ENCODE measurements at regions not wholly inside any gene's neighbourhood (a gene's known extent, or its start where the extent isn't known, plus 50 kb on each side); places are given as distances from the start of the nearest gene placed in this dataset.
"Not testable (repeated sequence)": the region's sequence is repeated elsewhere in the genome, so short reads cannot be mapped to it uniquely, and the experiment has no call there.

DNA sequence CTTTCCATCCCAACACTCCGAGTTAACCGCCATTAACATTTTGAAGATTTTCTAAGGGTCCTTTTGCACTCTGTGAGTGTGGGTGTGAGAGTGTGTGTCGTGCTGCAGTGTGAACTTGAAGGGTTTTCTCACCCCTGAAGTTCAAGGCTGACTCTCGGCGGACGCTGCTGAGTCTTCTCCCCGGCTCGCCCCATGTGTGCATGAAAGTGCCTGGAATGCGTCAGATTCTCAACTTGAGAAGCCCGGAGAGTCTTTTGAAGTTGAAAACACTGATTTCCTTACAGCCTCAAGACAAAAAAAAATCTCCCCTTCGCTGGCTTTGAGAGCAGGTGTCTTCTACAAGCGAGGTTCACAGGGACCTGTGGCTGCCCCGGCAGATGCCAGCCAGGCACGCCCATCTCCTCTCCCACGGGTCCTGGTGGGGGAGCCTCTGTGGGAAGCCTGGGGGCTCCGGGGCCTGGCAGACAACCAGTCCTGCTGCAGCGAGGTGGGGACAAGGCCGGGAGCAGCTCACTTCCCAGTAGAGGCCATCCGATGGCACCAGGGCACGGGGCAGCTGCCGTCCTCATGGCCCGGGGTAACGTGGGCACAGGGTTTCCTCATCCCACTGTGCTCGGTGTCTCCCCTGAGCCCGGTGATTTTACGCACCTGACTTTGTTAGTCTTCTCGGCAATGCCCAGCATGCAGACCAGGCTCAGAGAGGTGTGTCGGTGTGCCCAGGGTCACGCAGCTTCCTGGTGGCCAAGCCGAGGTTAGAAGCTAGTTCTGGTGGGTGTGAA, 128.4 kb downstream of the IGLL1 start:
- not testable (repeated sequence) for H3K36me3 ChIP-seq (ENCODE audit: insufficient read depth, low read length); H3K4me3 ChIP-seq (ENCODE audit: low read length); H3K4me1 ChIP-seq (ENCODE audit: insufficient read depth, low read length); H3K27me3 ChIP-seq (ENCODE audit: insufficient read depth, low read length); H2AFZ ChIP-seq (ENCODE audit: low read depth, low read length); H3K9me3 ChIP-seq (ENCODE audit: low read length)

DNA sequence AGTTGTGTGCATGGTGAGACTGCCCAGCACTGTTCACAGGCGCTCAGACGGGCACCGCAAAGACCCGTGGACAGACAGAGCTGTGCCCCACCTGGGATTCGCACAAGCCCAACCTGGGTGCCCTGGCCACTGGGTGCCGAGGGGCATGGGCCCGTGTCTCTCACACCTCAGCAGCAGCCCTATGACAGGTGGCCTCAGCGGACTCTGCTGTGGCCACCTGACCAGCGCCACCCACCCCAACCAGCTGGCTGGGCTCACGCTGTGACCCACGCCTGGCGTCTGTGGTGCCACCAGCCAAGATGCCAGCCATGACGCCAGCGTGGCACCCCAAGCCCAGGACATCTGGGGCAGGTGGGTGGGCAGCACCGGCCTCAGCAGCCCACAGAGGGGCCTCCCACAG, 129.3 kb downstream of the IGLL1 start:
- not testable (repeated sequence) for H2AFZ ChIP-seq (ENCODE audit: low read depth, low read length); H3K27me3 ChIP-seq (ENCODE audit: insufficient read depth, low read length); H3K4me3 ChIP-seq (ENCODE audit: low read length); H3K9me3 ChIP-seq (ENCODE audit: low read length); H3K4me1 ChIP-seq (ENCODE audit: insufficient read depth, low read length); H3K36me3 ChIP-seq (ENCODE audit: insufficient read depth, low read length)

DNA sequence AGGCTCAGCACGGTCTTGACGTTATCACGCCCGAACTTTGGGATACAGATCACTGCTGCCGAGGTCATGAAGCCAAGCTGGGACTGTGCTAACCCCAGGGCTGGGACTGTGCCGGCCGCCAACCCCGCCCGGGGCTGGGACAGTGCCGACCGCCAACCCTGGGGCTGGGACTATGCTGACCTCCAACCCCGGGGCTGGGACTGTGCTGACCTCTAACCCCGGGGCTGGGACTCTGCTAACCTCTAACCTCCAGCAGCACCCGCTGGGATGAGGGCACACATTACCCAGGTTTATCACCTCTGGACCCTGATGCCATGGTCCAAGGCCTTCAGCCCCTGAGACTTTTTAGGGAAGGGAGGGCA, 129.7 kb downstream of the IGLL1 start:
- H3K27me3 ChIP-seq (ENCODE audit: insufficient read depth, low read length): no peaks in the 10 kb centered on the region
- peaks cover 4% of the 10 kb centered on the region for H3K9me3 ChIP-seq (ENCODE audit: low read length)
- H2AFZ ChIP-seq (ENCODE audit: low read depth, low read length): no peak overlapping the region
- no peak overlapping the region for H3K4me3 ChIP-seq (ENCODE audit: low read length)
- H3K4me1 ChIP-seq (ENCODE audit: insufficient read depth, low read length): no peaks in the 10 kb centered on the region
- H3K36me3 ChIP-seq (ENCODE audit: insufficient read depth, low read length): no peaks in the 10 kb centered on the region

DNA sequence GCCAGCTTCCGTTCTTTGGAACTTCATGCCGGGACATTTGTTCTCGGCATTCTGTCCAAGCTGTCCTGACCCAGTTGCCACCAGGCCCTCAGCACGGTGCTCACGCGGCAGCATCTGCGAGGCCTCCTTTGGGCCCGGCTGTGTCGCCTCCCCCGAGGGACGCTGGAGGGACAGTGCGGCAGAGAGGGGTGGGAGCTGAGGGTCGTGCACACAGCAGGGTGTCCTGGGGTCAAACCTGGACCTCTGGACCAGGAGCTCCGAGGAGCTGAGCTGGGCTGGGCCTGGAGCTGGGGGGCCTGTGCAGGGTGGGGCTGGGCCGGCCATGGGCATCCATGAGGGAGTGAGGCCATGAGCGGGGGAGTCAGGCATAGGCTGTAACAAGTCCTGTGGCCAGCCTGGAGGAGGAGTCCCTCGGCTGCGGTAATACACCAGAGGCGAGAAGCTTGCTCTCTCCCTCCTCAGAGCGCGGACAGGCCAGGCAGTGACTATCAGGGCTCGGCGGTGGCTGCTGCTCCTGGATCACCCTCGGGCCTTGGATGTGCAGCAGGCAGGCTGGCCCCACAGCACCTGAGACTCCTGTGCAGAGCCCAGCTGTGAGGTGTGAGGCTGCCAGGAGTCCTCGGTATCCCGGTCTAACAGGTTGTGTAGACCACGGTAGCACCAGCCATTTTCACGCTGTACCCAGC, 130.2 kb downstream of the IGLL1 start:
- H2AFZ ChIP-seq (ENCODE audit: low read depth, low read length); H3K27me3 ChIP-seq (ENCODE audit: insufficient read depth, low read length); H3K4me3 ChIP-seq (ENCODE audit: low read length); H3K36me3 ChIP-seq (ENCODE audit: insufficient read depth, low read length); H3K9me3 ChIP-seq (ENCODE audit: low read length); H3K4me1 ChIP-seq (ENCODE audit: insufficient read depth, low read length): not testable (repeated sequence)

DNA sequence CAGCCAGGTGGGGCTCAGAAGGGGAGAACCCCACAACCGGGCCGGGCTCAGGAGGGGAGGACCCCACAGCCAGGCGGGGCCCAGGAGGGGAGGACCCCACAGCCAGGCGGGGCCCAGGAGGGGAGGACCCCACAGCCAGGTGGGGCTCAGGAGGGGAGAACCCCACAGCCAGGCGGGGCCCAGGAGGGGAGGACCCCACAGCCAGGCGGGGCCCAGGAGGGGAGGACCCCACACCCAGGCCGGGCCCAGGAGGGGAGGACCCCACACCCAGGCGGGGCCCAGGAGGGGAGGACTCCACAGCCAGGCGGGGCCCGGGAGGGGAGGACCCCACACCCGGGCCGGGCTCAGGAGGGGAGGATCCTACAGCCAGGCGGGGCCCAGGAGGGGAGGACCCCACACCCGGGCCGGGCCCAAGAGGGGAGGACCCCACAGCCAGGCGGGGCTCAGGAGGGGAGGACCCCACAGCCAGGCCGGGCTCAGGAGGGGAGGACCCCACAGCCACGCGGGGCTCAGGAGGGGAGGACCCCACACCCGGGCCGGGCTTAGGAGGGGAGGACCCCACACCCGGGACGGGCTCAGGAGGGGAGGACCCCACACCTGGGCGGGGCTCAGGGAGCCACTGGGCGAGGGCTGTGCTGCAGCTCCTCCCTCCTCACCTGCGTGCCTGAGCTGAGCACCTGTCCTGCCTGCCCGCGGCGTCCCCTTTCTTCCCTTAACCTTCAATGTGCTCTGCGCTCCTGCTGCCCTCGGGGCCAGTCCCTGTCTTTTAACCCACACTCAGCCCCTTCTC, 131.4 kb downstream of the IGLL1 start:
- not testable (repeated sequence) for H3K4me3 ChIP-seq (ENCODE audit: low read length); H2AFZ ChIP-seq (ENCODE audit: low read depth, low read length); H3K36me3 ChIP-seq (ENCODE audit: insufficient read depth, low read length); H3K9me3 ChIP-seq (ENCODE audit: low read length); H3K4me1 ChIP-seq (ENCODE audit: insufficient read depth, low read length); H3K27me3 ChIP-seq (ENCODE audit: insufficient read depth, low read length)

DNA sequence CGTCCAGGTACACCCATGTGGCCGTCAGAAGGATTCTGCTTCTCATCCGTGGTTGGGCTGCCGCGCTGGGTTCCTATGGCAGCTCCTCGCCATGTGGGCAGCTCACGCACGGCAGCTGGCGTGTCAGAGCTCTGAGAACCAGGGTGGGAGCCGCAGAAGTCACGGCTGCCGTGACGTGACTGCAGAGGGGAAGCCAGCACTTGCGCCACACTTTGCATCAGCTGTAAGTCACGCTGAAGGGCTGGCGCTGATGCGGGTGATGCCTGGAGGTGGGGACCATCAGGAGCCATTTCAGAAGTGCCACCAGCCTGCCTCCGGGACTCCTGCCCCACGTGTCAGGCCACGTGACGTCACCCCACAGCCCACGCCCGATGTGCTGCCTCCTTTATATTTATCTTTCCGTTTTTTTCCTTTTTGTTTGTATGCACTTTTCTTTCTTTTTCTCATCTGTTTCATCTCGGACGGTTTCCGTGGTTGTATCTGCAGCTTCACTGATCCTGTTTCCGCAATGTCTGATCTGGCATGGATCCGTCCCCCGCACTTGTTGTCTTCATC, 133.2 kb downstream of the IGLL1 start:
- H2AFZ ChIP-seq (ENCODE audit: low read depth, low read length): no peak overlapping the region
- H3K36me3 ChIP-seq (ENCODE audit: insufficient read depth, low read length): no peaks in the 10 kb centered on the region
- no peaks in the 10 kb centered on the region for H3K4me1 ChIP-seq (ENCODE audit: insufficient read depth, low read length)
- H3K9me3 ChIP-seq (ENCODE audit: low read length): peaks cover 4% of the 10 kb centered on the region
- no peaks in the 10 kb centered on the region for H3K27me3 ChIP-seq (ENCODE audit: insufficient read depth, low read length)
- no peak overlapping the region for H3K4me3 ChIP-seq (ENCODE audit: low read length)

DNA sequence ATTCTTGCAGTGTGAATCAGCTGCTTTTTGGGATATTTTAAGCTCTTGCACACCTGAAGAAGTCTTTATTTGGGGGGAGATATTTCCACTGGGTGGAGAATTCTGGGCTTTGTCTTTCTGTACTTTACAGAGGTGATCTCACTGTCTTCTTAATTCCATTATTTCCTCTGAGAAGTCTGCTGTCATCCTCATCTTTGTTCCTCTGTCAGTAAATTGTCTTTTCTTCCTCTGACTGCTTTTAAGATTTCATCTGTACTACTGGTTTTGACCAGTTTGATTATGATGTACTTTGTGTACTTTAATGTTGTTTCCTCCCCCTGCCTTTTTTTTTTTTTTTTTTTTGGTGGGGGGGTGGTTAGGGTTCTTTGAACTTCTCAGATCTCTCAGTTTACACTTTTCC, 133.9 kb downstream of the IGLL1 start:
- not testable (repeated sequence) for H3K9me3 ChIP-seq (ENCODE audit: low read length); H3K27me3 ChIP-seq (ENCODE audit: insufficient read depth, low read length)

DNA sequence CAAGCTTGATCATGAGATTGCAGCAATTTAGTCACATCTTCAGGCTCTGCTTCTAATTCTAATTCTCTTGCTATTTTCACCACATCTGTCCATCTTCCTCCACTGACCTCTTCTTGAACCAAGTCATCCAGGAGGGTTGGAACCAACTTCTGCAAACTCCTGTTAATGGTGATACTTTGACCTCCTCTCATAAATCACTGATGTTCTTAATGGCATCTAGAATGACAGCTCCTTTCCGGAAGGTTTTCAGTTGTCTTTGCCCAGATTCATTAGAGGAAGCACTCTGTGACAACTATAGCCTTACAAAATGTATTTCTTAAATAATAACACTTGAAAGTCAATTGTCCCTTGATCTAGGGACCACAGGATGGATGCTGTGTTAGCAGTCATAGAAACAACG, 136.2 kb downstream of the IGLL1 start:
- H3K36me3 ChIP-seq (ENCODE audit: insufficient read depth, low read length); H3K9me3 ChIP-seq (ENCODE audit: low read length); H2AFZ ChIP-seq (ENCODE audit: low read depth, low read length); H3K4me1 ChIP-seq (ENCODE audit: insufficient read depth, low read length); H3K27me3 ChIP-seq (ENCODE audit: insufficient read depth, low read length); H3K4me3 ChIP-seq (ENCODE audit: low read length): not testable (repeated sequence)

More for the DNA sequence above, 133.9 kb downstream of the IGLL1 start:
- H3K36me3 ChIP-seq (ENCODE audit: insufficient read depth, low read length); H3K4me3 ChIP-seq (ENCODE audit: low read length); H3K4me1 ChIP-seq (ENCODE audit: insufficient read depth, low read length); H2AFZ ChIP-seq (ENCODE audit: low read depth, low read length): not testable (repeated sequence)

DNA sequence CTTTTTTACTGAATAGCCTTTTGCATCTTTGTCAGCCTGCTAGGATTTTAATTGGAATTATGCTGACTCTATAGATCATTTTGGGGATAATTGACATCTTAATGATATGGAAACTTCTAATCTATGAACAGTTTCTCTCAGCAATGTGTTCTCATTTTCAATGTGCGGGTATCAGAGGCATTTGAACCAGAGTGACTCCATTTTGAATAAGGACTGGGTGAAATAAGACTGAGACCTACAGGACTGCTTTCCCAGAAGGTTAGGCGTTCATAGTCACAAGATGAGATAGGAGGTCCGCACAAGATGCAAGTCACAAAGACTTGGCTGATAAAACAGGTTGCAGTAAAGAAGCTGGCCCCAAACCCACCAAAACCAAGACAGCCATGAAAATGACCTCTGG, 140.5 kb downstream of the IGLL1 start:
- not testable (repeated sequence) for H3K36me3 ChIP-seq (ENCODE audit: insufficient read depth, low read length); H2AFZ ChIP-seq (ENCODE audit: low read depth, low read length); H3K27me3 ChIP-seq (ENCODE audit: insufficient read depth, low read length); H3K4me3 ChIP-seq (ENCODE audit: low read length); H3K9me3 ChIP-seq (ENCODE audit: low read length); H3K4me1 ChIP-seq (ENCODE audit: insufficient read depth, low read length)

DNA sequence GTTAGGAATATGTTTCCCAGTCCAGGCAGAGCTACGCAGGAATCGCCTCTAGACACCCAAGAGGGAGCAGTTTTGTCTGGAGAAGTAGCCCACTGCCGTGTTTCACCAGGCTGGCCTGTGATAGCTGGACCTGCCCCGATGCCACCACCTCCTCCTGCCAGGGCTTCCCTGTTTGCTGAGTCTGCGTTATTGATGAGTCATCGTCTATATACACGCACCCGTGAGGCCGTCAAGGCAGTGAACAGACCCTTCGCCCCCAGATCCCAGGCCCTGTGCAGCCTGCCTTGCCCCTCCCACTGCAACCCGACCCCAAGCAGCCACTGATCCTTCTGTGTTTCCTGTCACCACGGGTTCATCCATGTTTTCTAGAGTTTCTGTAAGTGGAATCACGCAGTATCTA, 141.9 kb downstream of the IGLL1 start:
- Histone ChIP-seq H2AFZ (ENCODE audit: low read depth, low read length) (no peak overlapping the region), H3K4me1 (ENCODE audit: insufficient read depth, low read length) (peaks cover 2% of the 10 kb centered on the region), H3K27me3 (ENCODE audit: insufficient read depth, low read length) (no peaks in the 10 kb centered on the region), H3K4me3 (ENCODE audit: low read length) (no peak overlapping the region), H3K9me3 (ENCODE audit: low read length) (no peaks in the 10 kb centered on the region), H3K36me3 (ENCODE audit: insufficient read depth, low read length) (no peaks in the 10 kb centered on the region)

DNA sequence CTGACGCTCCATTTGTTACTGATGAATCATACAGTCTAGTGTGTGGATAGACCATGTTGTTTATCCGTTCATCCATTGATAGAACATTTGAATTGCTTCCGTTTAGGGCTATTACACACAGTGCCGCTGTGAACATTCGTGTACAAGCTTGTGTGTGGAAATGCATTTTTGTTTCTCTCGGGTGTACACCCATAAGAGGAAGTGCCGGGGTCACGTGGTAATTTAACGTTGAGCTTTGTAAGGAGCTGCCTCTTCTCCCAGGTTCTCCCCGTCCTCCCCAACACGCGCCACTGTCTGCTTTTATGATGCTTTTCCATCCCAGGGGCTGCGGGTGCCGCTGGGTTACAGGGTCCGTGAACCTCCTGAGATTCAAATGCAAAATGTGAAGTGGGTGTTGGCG, 142.3 kb downstream of the IGLL1 start:
- Histone ChIP-seq H3K4me3 (ENCODE audit: low read length) (no peak overlapping the region), H3K36me3 (ENCODE audit: insufficient read depth, low read length) (no peaks in the 10 kb centered on the region), H2AFZ (ENCODE audit: low read depth, low read length) (no peak overlapping the region), H3K4me1 (ENCODE audit: insufficient read depth, low read length) (peaks cover 2% of the 10 kb centered on the region), H3K27me3 (ENCODE audit: insufficient read depth, low read length) (no peaks in the 10 kb centered on the region), H3K9me3 (ENCODE audit: low read length) (no peaks in the 10 kb centered on the region)

DNA sequence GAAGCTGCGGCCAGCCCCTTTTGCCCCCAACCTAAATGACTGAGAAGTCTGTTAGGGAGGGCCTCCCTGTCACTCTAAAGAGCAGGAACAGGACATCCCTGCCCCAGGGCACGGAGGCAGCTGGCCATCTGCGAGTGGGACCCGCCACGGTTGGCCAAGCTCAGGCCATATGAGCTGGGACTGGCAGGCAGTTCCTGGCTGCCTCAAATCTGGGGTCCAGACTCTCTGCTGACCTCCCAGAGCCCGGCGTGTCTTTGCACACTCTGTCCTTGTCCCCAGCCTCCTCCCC, 143.0 kb downstream of the IGLL1 start:
- H2AFZ ChIP-seq (ENCODE audit: low read depth, low read length); H3K4me3 ChIP-seq (ENCODE audit: low read length); H3K9me3 ChIP-seq (ENCODE audit: low read length); H3K4me1 ChIP-seq (ENCODE audit: insufficient read depth, low read length); H3K27me3 ChIP-seq (ENCODE audit: insufficient read depth, low read length); H3K36me3 ChIP-seq (ENCODE audit: insufficient read depth, low read length): not testable (repeated sequence)

DNA sequence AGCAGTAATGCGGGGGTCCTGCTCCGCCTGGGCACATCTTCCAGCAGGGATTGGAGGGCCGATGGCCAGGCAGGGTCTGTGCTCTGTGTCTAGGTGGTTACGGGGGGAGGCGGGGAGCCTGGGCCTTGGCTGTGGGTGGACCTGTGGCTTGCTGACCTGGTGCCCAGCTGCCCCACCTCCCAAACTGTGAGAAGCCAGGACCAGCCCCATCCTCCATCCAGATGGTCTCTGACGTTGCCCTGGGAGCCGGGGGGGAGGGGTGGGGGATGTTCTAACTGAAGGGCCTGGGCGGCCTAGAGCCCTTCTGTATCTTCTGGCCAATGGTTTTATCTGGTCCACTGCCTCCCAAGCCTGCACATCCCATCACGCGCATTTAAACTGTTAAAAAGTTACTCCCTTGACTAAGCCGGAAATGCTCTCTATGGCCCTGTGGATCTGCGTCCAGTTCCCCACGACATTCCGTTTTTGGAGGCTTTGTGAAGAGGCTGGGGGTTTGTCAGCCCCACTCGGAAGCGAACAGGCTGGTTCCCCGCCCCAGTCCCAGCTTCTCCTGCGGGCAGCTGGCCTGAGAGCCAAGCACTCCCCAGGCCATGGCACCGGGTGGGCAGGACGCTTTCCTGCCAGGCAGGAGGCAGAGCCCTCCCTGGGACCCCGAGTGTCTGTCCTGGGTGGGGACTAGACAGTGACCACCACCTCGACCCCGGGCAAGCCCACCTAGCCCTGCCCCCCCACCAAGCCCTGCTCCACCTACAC, 143.6 kb downstream of the IGLL1 start:
- not testable (repeated sequence) for H3K36me3 ChIP-seq (ENCODE audit: insufficient read depth, low read length); H3K9me3 ChIP-seq (ENCODE audit: low read length); H3K4me3 ChIP-seq (ENCODE audit: low read length); H3K27me3 ChIP-seq (ENCODE audit: insufficient read depth, low read length); H3K4me1 ChIP-seq (ENCODE audit: insufficient read depth, low read length); H2AFZ ChIP-seq (ENCODE audit: low read depth, low read length)

Measured in neuron (in vitro differentiated cells).